GM10266 (cell line): ENCODE measurements at regions not wholly inside any gene's neighbourhood (a gene's known extent, or its start where the extent isn't known, plus 50 kb on each side); places are given as distances from the start of the nearest gene placed in this dataset.

Source experiments
- DNase-seq: peaks from one replicate; pipeline ENCODE4 v3.0.0; 2012; ENCODE audit errors: extremely low spot score
- CTCF ChIP-seq: IDR thresholded peaks from 2 replicates; pipeline ENCODE4 v1.5.1; 2012; ENCODE audit warnings: mild to moderate bottlenecking, low read depth; ENCODE audit not compliant: control insufficient read depth, insufficient read depth; ENCODE audit errors: missing control alignments

DNA sequence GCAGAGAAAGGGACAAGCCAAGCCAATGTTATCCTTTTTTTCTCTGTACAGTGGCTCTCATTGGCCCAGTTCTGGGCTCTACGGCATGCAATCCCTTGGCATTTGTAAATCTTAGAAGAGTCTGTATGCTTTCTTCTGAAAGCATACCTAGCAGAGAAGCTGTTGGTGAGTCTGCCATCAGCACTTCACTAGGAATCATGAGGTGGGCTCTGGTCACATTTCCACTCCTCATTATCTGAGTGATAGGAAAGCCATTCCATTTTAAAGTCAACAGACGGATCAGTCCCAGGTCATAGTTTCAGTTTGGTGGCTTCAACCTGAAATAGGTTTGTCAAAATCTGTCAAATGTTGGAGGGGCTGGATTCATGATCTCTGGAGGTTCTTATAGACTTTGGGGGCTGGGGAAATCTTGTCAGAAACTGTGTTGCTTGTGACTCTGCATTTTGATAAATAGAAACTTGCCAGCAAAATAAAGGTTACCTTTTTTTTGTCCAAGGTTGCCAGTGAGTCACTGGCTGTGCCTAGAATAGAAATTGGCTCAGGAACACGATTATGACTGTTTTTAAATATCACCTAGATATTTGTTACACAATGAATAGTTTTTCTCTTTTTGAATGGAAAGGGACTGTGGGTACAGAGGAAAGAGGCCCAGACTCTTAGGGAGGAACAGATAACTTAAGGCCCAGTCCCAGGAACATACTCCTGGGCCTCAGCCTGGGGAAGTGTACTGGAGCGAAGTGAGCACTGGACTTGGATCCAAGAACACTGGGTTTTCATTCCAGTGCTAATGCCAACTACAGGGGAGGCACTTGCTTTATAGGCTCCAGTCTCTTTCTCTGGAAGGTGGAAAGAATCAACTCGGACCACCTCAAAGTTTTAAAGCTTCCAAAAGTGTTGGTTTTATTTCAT lies 183.1 kb downstream of the NMUR2 start:
- DNase-seq = no peak
- no peak for TF ChIP-seq CTCF

DNA sequence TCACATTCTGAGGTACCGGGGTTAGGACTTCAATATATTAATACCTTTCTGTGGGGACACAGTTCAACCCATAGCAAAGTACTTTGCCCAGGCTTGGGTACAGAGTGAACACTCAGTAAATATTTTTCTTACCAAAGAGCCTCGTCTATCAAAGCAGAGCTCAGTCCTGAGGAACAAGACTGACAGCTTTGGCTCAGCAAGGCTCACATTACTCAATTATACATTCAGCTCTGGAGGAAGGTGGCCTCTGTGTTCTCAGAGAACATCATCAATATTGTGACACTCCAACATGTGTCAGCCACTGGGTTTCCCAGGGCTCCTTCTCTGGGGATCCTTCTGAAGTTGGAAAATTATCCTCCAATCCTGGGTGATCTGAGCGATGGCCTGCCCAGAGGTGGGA lies 186.4 kb downstream of the NMUR2 start:
- DNase-seq = no peak

DNA sequence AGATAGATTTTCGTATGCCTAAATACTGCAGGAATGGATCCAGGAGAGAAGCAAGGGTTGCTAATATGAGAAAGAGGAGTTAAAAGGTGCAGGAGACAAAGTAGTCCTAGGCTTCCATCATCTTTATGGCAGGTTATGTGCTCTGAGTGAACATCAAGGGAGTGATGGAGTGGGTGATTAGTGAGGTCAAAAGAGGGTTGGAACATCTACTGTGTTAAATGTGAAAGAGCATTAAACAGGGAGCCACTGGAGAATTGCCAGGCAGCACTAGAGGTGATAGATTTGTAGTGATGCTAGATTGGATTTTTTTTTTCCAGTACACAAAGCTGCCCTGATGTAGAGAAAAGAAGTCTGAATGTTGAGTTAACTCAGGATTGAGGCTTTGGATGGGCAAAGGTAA lies 199.3 kb downstream of the NMUR2 start:
- no peak for TF ChIP-seq CTCF

More for the DNA sequence above, 186.4 kb downstream of the NMUR2 start:
- TF ChIP-seq CTCF = no peak

GRCh38 chr5:152202321-152202720 lies 202.8 kb downstream of the NMUR2 start:
- no peak for TF ChIP-seq CTCF
- no peak for DNase-seq

More for the DNA sequence above, 199.3 kb downstream of the NMUR2 start:
- DNase-seq = no peak

- no peak for TF ChIP-seq CTCF
Measured at GRCh38 chr5:152193391-152194107, 211.5 kb downstream of the NMUR2 start.

GRCh38 chr5:152188251-152188650 lies 216.8 kb downstream of the NMUR2 start:
- TF ChIP-seq CTCF = no peak

More at GRCh38 chr5:152193391-152194107, 211.5 kb downstream of the NMUR2 start:
- no peak for DNase-seq

More at GRCh38 chr5:152188251-152188650, 216.8 kb downstream of the NMUR2 start:
- no peak for DNase-seq
